HG02840 (cell line): ENCODE measurements at regions not wholly inside any gene's neighbourhood (a gene's known extent, or its start where the extent isn't known, plus 50 kb on each side); places are given as distances from the start of the nearest gene placed in this dataset.

Experiments used
- ATAC-seq: cut with Tn5 transposase; IDR thresholded peaks from one replicate; pipeline ENCODE4 v1.9.1; 2021; ENCODE audit warnings: mild to moderate bottlenecking, moderate library complexity, moderate number of reproducible peaks; ENCODE audit not compliant: unreplicated experiment, low FRiP score

DNA sequence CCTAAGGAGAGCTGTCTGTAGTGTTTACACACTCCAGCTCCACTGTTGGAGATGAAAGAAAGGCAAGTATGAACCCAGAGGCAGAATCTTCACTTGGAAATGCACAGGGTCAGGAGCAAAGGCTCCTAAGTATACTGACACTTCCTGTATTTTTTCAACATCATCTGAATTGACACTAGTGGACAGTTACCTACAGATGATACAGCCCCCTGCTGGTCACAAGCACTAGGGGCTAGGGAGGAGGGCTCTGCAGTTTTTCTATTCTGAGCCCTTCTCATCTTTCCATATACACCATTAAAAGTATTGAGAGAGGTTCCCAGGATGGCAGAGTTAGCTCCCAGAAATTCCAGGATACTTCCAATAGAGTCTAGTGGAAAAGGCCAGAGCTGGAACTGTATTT lies 290.3 kb upstream of the API5 start:
- ATAC-seq, result no peak

DNA sequence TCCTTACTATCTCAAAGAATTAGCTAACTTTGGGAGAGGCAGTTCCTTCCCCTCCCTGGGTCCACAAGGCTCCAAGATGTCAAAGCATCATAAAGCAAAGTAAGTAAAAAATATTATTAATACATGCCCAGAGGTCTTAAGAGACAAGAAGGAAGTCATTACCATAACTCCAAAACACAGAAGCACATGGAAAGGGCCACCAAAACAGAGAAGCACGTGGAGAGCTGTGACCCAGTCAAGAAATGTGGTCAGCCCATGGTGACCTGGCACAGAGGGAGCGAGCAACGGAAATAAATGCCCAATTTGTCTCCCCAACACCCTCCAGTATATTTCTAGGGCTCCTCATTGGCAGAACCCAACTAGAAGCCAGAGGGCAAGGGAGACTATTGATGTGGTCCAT lies 277.5 kb upstream of the API5 start:
- ATAC-seq, result no peak

DNA sequence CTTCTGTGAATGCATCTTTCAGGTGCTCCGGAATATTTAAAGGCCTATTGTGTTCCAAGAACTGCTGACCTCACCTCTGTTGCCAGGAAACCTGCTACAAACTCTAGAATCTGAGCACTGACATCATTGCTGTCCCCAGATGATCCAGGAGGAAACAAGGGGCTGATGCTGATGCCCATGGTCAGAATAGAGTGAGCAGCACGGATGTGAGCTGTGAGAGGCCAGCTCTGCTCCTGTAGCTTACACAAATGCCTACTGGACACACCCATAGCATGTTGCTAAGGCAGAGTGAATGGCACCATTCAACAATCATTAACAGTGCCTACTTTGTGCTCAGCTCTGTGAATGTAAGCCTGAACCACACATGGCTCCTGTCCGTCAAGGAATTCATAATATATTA lies 276.7 kb upstream of the API5 start:
- ATAC-seq, result no peak

DNA sequence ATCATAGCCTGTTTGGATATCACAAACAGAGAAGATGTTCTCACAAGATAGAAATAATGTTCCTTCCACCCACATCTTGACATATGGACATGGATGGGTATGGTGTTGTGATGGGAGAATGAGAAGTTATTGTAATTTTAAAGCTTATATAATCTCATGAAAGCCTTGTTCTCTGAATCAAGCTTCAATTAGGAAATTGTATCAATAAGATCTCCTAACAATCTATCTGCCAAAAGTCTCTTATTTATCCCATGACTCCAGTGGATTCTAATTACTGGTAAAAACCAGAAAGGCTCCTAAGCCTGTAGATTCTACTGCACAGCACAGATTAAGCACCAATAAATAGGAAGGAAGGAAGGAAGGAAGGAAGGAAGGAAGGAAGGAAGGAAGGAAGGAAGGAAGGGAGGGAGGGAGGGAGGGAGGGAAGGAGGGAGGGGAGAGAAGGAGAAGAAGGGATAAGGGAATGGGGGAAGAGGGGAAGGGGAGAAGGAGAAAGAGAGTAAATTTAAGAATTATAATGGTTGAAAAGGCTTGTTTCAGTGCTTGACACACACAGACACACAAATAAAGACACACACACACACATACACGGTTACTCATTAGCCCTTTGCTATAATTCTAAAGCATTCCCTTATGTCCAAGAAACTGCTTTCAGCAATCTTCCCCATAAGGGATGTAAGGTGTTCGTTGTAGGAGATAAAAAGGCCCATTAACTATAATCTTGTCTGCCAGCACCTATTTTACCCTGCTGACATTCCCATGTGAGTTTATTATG lies 258.0 kb upstream of the API5 start:
- ATAC-seq, result no peak

DNA sequence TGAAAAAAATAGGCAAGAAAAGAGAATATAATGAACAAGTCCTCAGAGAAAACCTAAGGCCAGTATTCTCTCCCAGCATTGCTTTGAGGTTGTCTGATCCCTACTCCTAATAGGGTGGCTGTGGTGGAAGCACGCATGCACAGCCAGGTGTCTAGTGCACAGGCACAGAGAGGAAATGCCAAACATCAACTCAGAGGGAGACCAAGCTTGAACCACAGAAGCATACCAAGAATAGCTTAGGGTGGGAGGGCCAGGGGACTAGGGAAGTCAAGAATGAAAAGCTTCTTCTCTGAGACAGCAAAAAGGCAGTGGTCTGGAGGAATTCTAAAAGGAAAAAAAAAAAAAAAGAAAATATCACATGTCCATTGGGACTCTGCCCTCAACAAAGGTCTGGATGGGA lies 244.1 kb upstream of the API5 start:
- no peak for ATAC-seq

DNA sequence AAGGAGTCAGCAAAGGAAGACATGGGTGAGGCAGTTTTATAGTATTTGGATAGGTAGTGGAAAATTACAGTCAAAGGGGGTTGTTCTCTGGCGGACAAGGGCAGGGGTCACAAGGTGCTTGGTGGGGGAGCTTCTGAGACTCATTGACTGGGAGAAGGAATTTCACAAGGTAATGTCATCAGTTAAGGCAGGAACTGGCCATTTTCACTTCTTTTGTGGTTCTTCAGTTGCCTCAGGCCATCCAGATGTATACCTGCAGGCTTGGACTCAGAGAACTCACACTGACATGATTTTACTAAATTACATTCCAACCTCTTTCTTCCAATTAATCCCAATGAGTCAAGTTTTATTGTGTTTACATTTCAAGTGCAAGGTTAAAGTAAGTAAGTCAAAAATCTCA lies 240.5 kb upstream of the API5 start:
- ATAC-seq, result no peak

DNA sequence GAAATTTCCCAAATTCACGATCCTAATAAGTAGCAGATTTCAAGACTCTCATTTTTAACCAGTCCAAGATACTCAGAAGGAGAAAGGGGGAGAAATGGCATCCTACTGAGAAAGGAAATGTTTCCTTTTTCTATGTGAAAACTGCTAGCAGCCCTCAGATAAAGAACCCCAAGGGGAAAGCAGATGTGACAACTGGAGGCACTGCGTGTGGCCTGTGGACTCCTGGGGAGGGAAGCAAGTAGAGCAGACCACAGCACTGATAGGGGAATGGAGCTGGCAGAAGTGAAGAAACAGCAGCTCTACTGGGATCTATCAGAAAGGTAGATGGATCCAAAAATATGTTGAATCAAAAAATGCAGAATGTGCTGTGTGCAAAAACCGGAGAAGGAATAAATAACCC lies 239.7 kb upstream of the API5 start:
- no peak for ATAC-seq

DNA sequence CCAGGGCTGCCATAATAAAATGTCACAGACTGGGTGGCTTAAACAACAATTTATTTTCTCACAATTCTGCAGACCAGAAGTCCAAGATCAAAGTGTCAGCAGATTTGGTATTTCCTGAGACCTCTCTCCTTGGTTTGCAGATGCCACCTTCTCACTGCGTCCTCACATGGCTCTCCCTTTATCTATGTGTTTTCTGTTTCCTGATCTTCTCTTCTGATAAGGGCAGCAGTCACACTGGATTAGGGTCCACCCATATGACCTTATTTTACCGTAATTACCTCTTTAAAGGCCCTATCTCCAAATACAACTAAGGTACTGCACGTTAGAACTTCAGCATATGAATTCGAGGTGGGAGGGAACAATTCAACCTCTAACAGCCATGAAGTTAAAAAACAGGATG lies 238.9 kb upstream of the API5 start:
- no peak for ATAC-seq

DNA sequence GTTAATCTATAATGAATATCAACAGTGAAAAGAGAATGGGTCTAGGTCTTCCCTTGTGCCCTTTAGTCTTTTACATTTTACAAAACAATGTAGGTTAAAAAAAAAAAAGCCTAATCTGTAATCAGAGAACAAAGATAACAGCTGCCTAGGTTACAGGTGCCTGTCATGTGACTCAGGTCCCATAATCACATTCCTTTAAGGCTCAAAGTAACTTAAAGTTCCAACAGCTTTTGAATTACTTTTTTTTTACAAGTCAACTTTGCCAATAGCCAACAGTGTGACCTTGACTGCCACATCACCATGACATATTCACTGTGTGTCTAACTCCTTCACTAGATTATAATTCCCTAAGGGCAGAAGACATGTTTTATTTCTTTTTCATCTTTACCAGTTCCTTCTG lies 237.0 kb upstream of the API5 start:
- no peak for ATAC-seq

DNA sequence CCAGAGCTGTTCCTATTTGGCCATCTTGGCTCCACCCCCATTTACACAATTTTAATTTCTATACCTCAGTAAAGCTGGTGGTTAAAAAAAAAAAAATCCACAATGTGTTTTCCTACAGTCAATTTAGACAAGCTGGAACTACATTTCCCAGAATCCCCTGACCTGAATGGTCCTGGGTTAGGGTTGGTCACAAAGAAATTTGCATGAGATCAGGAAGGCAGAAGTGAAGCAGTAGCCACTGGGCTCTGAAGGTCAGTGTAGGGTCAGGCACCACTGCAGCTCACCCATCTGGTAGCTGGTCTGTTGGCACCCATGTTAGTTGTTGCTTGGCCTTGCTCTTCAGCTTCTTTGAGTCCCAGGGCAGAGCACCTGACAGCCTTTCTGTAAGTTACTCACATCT lies 210.7 kb upstream of the API5 start:
- ATAC-seq, result no peak

DNA sequence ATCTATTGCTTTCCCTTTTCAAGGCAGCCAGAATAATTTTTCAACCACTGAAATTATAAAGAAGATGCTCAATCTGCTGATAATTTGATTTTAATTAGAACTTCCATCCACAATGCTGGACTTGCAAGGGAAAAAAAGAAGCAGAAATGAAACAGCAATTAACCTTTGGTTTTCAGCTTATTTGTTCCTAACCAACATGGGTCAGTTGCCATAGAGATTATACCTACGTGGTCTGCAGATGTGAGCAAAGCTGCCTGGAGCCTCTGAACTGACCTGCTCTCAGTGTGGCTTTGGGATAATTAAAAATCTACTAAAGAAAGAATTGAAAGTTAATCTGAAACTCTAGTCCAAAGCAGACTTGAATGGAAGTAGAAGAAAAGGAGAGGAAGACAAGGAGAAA lies 195.7 kb upstream of the API5 start:
- no peak for ATAC-seq

DNA sequence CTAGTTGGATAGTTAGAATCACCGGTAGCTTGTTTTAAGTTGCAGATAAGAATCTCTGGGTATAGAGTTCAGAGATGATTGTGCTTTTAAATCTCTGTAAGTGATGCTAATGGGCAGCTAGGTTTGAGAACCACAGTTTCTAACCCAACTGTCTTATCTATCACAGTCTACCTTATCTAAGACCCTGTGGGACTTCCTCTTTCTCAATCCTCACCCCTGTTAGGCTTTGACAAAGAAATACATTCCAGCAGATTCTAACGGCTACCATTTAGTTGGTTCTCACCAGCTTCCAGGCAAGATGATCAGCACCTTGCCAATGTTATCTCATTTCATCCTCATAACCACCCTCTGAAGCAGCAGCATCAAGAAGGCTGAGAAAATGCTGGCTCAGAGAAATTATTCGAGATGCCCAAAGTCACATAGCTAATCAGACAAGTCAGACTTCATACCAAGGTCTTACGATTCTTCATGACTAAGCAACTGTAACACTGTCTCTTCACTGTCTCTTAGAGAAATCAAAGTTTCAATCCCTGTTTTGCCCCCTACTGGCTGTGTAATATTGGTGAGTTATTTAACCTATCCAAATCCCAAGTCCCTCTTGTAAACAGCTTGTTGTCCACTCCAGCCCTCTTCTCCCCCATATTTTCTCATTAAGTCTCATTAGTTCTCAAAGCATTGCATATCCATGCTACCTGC lies 192.4 kb upstream of the API5 start:
- ATAC-seq, result no peak

DNA sequence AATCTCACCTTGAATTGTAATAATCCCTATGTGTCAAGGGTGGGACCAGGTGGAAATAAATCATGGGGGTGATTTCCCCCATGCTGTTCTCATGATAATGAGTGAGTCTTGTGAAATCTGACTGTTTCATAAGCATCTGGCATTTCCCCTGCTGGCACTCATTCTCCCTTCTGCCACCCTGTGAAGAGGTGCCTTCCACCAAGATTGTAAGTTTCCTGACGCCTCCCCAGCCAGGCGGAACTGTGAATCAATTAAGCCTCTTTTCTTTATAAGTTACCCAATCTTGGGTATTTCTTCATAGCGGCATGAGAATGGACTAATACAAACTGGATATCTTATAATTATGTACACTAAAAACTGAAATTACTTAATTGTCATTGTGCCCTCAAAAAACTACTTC lies 189.2 kb upstream of the API5 start:
- ATAC-seq, result no peak

DNA sequence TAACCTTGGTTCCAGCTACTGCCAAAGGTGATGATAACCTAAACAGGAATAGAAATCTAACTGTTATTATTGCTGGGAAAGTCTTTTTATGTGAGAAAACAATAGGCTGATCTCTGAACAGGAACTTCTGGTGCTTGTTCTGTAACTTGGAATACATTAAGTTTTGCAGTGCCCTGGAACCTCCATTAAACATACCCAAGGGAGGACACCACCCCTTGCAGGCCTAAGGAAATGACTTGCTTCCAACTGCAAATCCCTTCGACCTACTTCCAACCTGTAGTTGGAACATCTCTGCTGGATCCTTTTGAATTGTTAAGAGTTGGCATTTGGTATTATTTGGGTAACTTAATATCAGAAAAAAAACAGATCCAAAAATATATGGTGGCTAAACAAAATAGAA lies 188.4 kb upstream of the API5 start:
- no peak for ATAC-seq

DNA sequence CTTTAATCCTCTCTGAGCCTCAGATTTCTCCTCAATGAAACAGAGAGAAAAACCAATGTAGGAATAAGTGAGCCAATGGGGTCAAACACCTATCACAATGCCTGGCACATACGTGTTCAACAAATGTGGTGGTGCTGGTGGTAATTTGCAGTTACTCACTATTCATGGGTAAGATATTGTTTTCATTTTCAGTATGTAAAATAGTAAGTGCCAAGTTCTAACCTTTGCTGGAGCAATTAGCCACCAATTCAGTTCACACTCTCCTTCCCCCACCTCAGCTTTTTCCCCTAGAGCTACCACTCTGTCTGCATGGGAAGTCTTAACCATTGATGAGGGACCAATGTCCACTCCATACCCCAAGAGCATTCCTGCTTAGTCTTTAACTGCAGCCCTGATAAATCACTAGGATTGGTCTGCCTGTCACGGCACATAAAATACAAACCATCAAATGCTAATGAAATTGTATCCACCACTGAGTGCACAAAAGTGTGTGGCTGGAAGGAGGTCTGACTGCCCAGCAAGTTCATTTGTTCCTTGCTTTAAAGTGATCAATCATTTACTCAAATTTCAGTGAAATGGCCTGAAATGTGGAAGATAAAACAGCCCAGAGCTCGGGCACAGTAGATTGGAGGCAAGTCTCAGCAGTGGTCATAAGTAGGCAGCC lies 187.4 kb upstream of the API5 start:
- ATAC-seq, result no peak

DNA sequence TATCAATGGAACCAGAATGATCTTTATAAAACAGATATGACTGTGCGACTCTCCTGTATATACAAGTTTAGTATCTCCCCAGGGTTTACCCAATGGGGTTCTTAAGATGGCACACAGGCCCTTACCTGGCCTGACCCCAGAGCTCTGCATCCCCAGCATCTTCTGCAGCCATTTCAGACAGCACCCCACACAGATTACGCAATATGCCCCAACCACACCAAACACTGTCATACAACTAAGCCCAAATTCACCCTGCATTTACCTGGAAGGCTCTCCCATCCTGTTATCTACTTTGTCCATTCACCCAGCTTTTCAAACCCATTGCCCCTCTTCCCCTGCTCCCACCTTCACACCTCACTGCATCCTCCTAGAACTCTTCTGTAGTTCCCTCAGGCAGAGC lies 182.5 kb upstream of the API5 start:
- ATAC-seq, result no peak

DNA sequence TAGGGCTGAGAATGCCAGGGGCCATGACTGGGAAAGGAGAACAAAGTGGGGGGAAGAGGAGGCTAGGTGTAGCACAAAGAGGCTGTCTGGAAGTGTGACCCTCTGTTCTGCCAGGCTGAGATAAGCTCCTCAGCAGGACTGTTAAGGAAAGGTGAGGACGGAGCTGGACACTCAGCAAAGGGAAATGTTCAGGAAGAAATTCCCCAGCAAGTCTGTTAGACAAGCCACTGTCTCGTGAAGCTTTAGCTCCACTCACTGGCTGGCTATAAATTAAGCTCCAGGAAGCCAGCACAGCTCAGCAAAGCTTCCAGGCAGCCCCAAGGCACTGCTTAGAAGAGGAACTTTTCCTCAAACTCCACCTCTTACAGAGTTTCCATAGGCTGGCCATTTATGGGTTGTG lies 181.2 kb upstream of the API5 start:
- no peak for ATAC-seq

DNA sequence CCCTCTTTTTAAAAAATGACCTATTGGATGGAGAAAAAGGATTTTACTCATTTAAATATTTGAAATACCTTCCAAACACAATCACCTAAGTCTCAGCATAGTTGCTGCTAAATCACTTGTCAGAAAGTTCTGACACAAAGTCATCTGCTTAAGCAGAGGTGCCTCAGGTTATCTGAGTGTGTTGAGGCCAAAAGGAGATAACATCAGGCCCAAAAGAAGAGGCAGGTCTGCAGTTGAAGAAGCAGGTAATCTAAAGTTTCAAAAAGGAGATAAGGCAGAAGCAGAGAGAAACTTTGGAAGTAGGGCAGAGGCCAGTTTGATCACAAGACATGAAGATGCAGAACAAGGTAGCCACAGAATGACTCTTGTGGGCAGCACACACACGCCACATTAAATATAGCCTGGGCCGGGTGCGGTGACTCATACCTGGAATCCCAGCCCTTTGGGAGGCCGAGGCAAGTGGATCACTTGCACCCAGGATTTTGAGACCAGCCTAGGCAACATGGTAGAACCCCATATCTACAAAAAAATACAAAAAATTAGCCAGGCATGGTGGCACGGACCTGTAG lies 175.7 kb upstream of the API5 start:
- ATAC-seq, result no peak

DNA sequence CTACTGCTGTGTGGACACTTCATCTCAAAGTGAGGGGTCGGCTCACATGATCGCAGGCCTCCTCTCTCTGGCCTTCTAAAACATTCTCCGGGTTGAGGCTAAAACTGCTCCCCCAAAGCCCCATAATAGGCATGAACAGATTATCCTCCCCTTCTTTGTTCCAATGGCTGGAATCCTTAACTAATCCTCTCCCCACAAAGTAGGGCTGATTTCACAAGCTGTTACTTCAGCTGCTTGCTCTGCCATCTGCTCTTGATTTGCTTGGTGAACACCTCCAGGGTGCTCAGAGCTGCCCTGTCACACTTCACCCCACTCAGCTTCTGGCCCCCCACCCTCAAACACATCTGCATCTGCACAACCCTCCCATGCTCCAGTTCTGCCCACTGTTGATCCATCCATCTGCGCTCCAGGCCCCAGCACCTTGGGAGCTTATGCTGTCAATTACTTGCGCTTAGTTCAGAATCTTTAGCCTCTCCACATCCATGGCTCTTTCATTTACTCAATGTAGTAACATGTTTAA lies 173.1 kb upstream of the API5 start:
- no peak for ATAC-seq

DNA sequence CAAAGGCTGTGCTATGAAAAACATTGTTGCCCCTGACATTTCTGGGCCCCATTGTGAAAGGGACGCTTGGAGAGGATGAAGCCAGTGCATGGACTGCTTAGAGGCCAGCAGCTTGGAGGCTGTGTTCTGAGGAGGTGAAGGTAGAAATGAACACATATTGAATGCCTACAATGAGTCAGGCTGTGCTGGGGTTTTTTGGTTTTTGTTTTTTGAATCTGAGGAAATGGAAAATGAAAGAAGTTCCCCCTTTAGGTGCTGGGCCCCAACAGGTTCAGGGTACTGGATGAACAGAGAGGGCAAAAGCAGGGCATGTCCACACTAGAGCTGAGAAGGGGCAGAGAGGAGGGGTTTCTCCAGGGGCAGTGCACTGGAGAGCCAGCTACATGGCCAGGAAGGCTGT lies 166.1 kb upstream of the API5 start:
- ATAC-seq, result peak; percentile 85

DNA sequence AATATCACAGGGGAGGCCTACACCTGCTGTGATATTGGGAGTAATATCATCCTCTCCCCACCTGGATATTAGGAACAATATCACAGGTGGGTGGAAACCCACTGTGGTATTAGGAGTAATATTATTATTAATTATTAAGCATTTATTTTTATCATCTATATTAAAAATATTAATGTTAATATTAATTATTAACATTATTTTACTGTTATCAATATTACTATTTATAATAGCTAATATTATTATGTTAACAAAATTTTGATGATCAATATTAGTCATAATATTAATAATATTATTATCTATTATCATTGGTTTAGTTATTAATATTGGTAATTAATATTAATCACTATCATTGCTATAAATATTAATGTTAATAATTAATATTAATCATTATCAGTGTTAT lies 161.1 kb upstream of the API5 start:
- no peak for ATAC-seq
